Keratinocyte (primary cell): ENCODE measurements at regions not wholly inside any gene's neighbourhood (a gene's known extent, or its start where the extent isn't known, plus 50 kb on each side); places are given as distances from the start of the nearest gene placed in this dataset.

Experiments used
- DNase-seq: peaks from one replicate; pipeline ENCODE4 v3.0.0-alpha.2; 2011; ENCODE audit warnings: low read depth, missing footprints, low spot score
- FAIRE-seq: peaks from 2 replicates; lab custom pipeline; 2011; peaks lifted over from hg19 to GRCh38; lab: Jason Lieb, UNC
- H2AFZ ChIP-seq: 2 replicates; pipeline ENCODE4 v1.6.0; 2012; ENCODE audit warnings: low read length, control low read depth, inconsistent platforms; ENCODE audit not compliant: control insufficient read depth
- H3K27ac ChIP-seq: 2 replicates; pipeline ENCODE4 v1.5.1; 2011; ENCODE audit warnings: low read length; ENCODE audit not compliant: control insufficient read depth, insufficient read depth
- H3K27me3 ChIP-seq: 3 replicates; pipeline ENCODE4 v1.6.0; 2011; ENCODE audit warnings: low read length; ENCODE audit not compliant: control insufficient read depth, insufficient read depth; ENCODE audit errors: extremely low read depth
- H3K36me3 ChIP-seq, 2 experiments: 2 replicates in 1 of 2; 3 replicates in 1 of 2; pipeline ENCODE4 v1.5.1; 2011; ENCODE audit warnings: low read length in 2 of 2, mild to moderate bottlenecking in 1 of 2; ENCODE audit not compliant: control insufficient read depth in 2 of 2, insufficient read depth in 2 of 2; ENCODE audit errors: extremely low read depth in 1 of 2
- H3K4me1 ChIP-seq: 3 replicates; pipeline ENCODE4 v1.5.1; 2011; ENCODE audit warnings: low read length; ENCODE audit not compliant: control insufficient read depth, insufficient read depth; ENCODE audit errors: extremely low read depth
- H3K4me2 ChIP-seq: 3 replicates; pipeline ENCODE4 v1.6.0; 2011; ENCODE audit warnings: low read depth, low read length; ENCODE audit not compliant: control insufficient read depth, insufficient read depth; ENCODE audit errors: extremely low read depth
- H3K4me3 ChIP-seq, 3 experiments: fragments of 200-600 bp in 1 of 3; sonication (generic) in 1 of 3; 2 replicates in 2 of 3; 3 replicates in 1 of 3; pipeline ENCODE4 v1.5.1; 2011 to 2016; ENCODE audit warnings: low read length in 3 of 3, mild to moderate bottlenecking in 3 of 3, control low read depth in 2 of 3, inconsistent platforms in 1 of 3, low read depth in 1 of 3, mixed read lengths in 1 of 3, mixed run types in 1 of 3, moderate library complexity in 1 of 3; ENCODE audit not compliant: control insufficient read depth in 2 of 3, insufficient read depth in 2 of 3; ENCODE audit errors: extremely low read depth in 1 of 3
- H3K79me2 ChIP-seq: 2 replicates; pipeline ENCODE4 v1.6.0; 2012; ENCODE audit warnings: low read length; ENCODE audit not compliant: control insufficient read depth, insufficient read depth
- H3K9ac ChIP-seq: 3 replicates; pipeline ENCODE4 v1.6.0; 2011; ENCODE audit warnings: low read length; ENCODE audit not compliant: control insufficient read depth, insufficient read depth; ENCODE audit errors: extremely low read depth
- H3K9me1 ChIP-seq: 3 replicates; pipeline ENCODE4 v1.6.0; 2011; ENCODE audit warnings: low read length; ENCODE audit not compliant: control insufficient read depth, insufficient read depth; ENCODE audit errors: extremely low read depth
- H3K9me3 ChIP-seq: 2 replicates; pipeline ENCODE4 v1.5.1; 2012; ENCODE audit warnings: low read depth, low read length; ENCODE audit not compliant: control insufficient read depth
- H4K20me1 ChIP-seq: 3 replicates; pipeline ENCODE4 v1.6.0; 2011; ENCODE audit warnings: low read length; ENCODE audit not compliant: control insufficient read depth, insufficient read depth; ENCODE audit errors: extremely low read depth
- EZH2 ChIP-seq: IDR thresholded peaks from one replicate; pipeline ENCODE4 v1.6.1; 2012; ENCODE audit warnings: inconsistent platforms, mild to moderate bottlenecking, low read length, moderate library complexity
- dilution Hi-C: fragments of 300-500 bp; cut with MboI; formaldehyde crosslinking; loops from one replicate; pipeline ENCODE4 v1.7.0; 2020; ENCODE audit warnings: low sequenced_read_pairs; ENCODE audit not compliant: extremely low pct_ligation_motif_present
- TF ChIP-seq, protein P1 (sequence below), 3 experiments: IDR thresholded peaks in 1 of 3; conservative IDR thresholded peaks in 1 of 3; optimal IDR thresholded peaks in 1 of 3; 2 replicates in 2 of 3; 3 replicates in 1 of 3; pipeline versions ENCODE3 to v1.5.1; 2011; ENCODE audit warnings: low read length in 3 of 3, mild to moderate bottlenecking in 3 of 3, moderate library complexity in 2 of 3, control low read depth in 1 of 3, inconsistent platforms in 1 of 3; ENCODE audit not compliant: insufficient read depth in 2 of 3; ENCODE audit errors: extremely low read depth in 1 of 3

DNA sequence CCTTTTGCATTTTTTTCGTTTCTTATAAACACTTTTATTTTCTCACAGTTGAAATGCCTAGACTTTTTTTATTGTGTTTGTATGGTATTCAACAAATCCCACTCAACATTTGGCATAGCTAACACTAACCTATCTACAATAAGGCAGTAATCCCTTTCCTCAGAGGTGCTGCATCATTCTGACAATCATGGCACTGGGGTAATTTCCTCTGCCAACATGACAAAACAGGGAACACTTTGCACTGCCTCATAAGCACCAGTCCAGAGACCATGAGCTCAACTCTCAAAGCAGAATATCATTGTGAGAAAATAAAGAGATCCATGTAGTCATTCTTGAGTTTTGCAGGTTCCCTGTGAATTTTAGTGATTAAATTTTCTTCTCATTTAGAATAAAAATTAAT, 183.8 kb upstream of the INTU start:
- Histone ChIP-seq H2AFZ (no peak overlapping the region), H3K79me2 (no peaks in the 10 kb centered on the region), H3K27ac (no peak overlapping the region), H3K9ac (no peak overlapping the region), H3K9me3 (no peaks in the 10 kb centered on the region), H3K36me3 (no peaks in the 10 kb centered on the region), H4K20me1 (no peaks in the 10 kb centered on the region), H3K4me3 (no peak overlapping the region), H3K27me3 (no peaks in the 10 kb centered on the region), H3K4me1 (no peaks in the 10 kb centered on the region), H3K4me2 (no peak overlapping the region), H3K9me1 (no peaks in the 10 kb centered on the region)
- dilution Hi-C loops: no loop called here
- no peak for DNase-seq
- FAIRE-seq: no peak
- TF ChIP-seq EZH2: no peak
- TF ChIP-seq, protein P1, sequence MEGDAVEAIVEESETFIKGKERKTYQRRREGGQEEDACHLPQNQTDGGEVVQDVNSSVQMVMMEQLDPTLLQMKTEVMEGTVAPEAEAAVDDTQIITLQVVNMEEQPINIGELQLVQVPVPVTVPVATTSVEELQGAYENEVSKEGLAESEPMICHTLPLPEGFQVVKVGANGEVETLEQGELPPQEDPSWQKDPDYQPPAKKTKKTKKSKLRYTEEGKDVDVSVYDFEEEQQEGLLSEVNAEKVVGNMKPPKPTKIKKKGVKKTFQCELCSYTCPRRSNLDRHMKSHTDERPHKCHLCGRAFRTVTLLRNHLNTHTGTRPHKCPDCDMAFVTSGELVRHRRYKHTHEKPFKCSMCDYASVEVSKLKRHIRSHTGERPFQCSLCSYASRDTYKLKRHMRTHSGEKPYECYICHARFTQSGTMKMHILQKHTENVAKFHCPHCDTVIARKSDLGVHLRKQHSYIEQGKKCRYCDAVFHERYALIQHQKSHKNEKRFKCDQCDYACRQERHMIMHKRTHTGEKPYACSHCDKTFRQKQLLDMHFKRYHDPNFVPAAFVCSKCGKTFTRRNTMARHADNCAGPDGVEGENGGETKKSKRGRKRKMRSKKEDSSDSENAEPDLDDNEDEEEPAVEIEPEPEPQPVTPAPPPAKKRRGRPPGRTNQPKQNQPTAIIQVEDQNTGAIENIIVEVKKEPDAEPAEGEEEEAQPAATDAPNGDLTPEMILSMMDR (optimal IDR thresholded peaks at IDR 0.05 in 1 of 3, IDR thresholded peaks at IDR 0.05 in 1 of 3, conservative IDR thresholded peaks at IDR 0.05 in 1 of 3; ENCODE audit: extremely low read depth in 1 of 3, insufficient read depth in 2 of 3, low read length in 3 of 3): no peak

DNA sequence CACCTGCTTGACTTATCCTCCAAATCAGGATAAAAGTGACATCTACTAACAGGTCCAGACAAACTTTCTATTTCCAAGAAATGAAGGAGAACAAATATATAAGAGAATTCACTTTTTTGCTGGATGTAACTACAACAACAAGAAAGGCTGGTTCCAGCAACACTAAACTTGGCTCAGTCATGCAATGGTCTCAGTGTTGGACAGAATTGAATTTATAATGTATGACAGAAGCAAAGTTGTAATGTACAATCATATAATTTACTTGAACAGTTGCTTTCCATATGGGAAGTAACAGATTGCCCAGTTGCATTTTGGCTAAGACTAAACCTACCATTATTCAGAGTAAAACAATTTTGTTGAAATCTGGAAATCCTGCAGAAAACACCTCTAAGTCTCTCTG, 183.3 kb upstream of the INTU start:
- Histone ChIP-seq H3K27me3 (no peaks in the 10 kb centered on the region), H3K36me3 (no peaks in the 10 kb centered on the region), H3K9ac (no peak overlapping the region), H3K4me3 (no peak overlapping the region), H3K9me1 (no peaks in the 10 kb centered on the region), H3K4me1 (no peaks in the 10 kb centered on the region), H3K79me2 (no peaks in the 10 kb centered on the region), H3K4me2 (no peak overlapping the region), H3K27ac (no peak overlapping the region), H2AFZ (no peak overlapping the region), H3K9me3 (no peaks in the 10 kb centered on the region), H4K20me1 (no peaks in the 10 kb centered on the region)
- dilution Hi-C loops: no loop called here
- DNase-seq (no peak), FAIRE-seq (no peak)
- TF ChIP-seq EZH2: no peak
- TF ChIP-seq, protein P1 (optimal IDR thresholded peaks at IDR 0.05 in 1 of 3, IDR thresholded peaks at IDR 0.05 in 1 of 3, conservative IDR thresholded peaks at IDR 0.05 in 1 of 3; ENCODE audit: extremely low read depth in 1 of 3, insufficient read depth in 2 of 3, low read length in 3 of 3): no peak
